ENCODE measurements at regions not wholly inside any gene's neighbourhood (a gene's known extent, or its start where the extent isn't known, plus 50 kb on each side); places are given as distances from the start of the nearest gene placed in this dataset.
"Not testable (repeated sequence)": the region's sequence is repeated elsewhere in the genome, so short reads cannot be mapped to it uniquely, and the experiment has no call there.

DNA sequence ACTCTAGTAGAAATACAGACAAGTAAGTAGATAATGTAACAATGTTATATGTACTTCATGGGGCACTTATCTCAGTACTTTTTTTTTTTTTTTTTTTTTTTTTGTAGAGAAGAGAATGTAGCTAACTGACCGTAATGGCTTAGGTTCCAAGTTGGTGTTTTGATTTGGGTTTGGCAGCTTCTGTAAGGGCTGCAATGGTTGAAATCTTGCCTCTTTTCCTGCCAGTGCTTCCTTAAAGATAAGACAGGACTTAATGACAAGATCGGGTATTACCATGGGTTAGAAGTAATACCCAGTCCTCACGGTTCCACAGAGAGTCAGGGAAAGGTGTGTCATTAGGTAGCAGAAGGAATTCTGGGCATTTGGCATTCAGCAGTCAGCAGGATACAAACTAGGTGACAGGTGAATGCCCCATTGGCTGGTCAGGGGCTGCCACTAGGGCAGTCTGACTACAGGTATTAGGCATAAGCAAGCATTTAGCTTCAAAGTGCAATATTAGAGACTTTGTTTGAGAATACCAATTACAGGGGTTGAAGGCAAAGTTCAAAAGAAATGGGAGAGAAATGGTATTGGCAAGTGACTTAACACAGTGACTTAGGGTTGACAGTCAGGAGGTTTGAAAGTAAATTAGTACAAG lies 189.4 kb upstream of the RND3 start:
- H3K9me3 Mint-ChIP-seq: no peaks in the 10 kb centered on the region
- no peak overlapping the region for H3K27ac Mint-ChIP-seq
- H3K4me1 Mint-ChIP-seq: no peaks in the 10 kb centered on the region
- ATAC-seq (replicated peaks): no peak
- no peaks in the 10 kb centered on the region for H3K27me3 Mint-ChIP-seq
- no peaks in the 10 kb centered on the region for H3K36me3 Mint-ChIP-seq (ENCODE audit: low read depth)
- no peak overlapping the region for H3K4me3 Mint-ChIP-seq

DNA sequence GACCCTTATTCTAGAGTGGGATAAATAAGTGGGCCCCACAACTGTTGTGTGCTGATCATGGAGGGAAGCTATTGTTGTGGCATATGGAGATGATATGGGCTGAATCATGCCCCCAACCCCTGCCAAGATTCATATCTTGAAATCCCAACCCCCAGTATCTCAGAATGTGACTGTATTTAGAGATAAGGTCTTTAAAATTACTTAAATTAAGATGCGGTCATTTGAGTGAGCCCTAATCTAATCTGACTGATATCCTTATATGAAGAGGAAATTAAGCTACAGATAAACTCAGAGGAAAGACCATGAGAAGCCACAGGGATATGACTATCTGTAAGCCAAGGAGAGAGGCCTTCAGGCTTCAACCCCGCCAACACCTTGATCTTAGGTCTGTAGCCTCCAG lies 188.3 kb upstream of the RND3 start:
- no peak for ATAC-seq (replicated peaks)
- no peaks in the 10 kb centered on the region for H3K36me3 Mint-ChIP-seq (ENCODE audit: low read depth)

DNA sequence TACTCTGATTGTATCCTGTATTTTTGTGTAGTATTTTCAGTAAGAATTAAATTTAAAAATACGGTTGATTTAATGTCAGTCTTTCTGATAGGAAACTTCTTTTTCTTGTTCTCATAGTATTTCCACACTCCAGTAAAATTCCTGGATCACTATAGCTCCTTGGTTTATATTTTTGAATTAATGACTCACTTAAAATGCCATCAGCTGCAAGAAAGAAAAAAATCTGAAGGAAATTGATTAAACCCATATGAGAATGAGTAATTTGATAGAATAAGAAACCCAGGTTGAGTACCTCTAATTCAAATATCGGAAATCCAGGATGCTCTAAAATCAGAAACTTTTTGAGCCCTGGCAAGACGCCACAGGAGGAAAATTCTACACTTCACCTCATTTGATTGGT lies 186.8 kb upstream of the RND3 start:
- Mint-ChIP-seq H3K9me3 (no peaks in the 10 kb centered on the region), H3K27me3 (no peaks in the 10 kb centered on the region), H3K4me3 (no peak overlapping the region), H3K4me1 (no peaks in the 10 kb centered on the region), H3K36me3 (ENCODE audit: low read depth) (no peaks in the 10 kb centered on the region), H3K27ac (no peak overlapping the region)
- no peak for ATAC-seq (replicated peaks)

More for the DNA sequence above, 188.3 kb upstream of the RND3 start:
- H3K4me3 Mint-ChIP-seq: no peak overlapping the region
- no peaks in the 10 kb centered on the region for H3K4me1 Mint-ChIP-seq
- H3K9me3 Mint-ChIP-seq: no peaks in the 10 kb centered on the region
- no peak overlapping the region for H3K27ac Mint-ChIP-seq
- H3K27me3 Mint-ChIP-seq: no peaks in the 10 kb centered on the region

DNA sequence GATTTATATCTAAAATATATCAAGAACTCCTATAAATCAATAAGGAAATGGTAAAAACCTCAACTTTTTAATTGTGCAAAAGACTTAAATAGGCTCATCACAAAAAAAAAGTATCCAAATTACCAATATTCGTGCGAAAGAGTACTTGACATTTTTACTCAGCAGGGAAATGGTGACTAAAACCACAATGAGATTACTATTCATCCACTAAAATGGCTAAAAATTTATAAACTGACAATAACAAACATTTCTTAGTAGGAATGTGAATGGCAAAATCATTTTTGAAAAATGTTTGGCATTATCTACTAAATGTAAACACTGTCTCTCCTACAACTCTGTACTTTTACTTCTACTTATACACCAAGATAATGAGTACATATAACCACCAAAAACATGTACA lies 184.8 kb upstream of the RND3 start:
- ATAC-seq (replicated peaks): no peak
- Mint-ChIP-seq H3K4me1 (no peaks in the 10 kb centered on the region), H3K4me3 (no peak overlapping the region), H3K9me3 (peaks cover 3% of the 10 kb centered on the region), H3K27ac (no peak overlapping the region), H3K36me3 (ENCODE audit: low read depth) (no peaks in the 10 kb centered on the region), H3K27me3 (no peaks in the 10 kb centered on the region)

DNA sequence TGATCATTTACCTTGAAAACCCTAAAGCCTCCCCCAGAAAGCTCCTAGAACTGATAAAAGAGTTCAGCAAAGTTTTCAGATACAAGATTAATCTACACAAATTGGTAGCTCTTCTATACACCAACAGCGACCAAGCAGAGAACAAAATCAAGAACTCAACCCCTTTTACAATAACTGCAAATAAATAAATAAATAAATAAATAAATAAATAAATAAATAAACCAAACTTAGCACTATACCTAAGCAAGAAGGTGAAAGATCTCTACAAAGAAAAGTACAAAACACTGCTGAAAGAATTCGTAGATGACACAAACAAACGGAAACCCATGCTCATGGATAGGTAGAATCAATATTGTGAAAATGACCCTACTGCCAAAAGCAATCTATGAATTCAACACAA lies 182.0 kb upstream of the RND3 start:
- Mint-ChIP-seq H3K27ac (no peak overlapping the region), H3K27me3 (no peaks in the 10 kb centered on the region), H3K4me3 (no peak overlapping the region), H3K36me3 (ENCODE audit: low read depth) (no peaks in the 10 kb centered on the region), H3K4me1 (no peaks in the 10 kb centered on the region), H3K9me3 (peaks cover 3% of the 10 kb centered on the region)
- ATAC-seq (replicated peaks): no peak

DNA sequence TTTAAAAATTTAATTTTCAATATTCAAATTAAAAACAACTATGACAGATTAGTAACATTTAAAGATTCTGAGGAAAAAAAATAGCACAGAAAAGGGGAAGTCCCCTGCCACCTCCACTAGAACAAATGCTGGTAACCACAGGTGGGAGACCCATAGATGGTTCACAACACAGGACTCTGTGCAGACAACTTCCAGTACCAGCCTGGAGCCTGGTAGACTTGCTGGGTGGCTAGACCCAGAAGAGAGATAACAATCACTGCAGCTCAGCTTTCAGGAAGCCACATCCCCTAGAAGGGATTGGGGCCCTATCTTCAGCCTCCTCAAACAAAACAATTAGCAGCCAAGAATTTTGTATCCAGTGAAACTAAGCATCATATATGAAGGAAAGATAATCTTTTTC lies 179.6 kb upstream of the RND3 start:
- ATAC-seq (replicated peaks); H3K36me3 Mint-ChIP-seq (ENCODE audit: low read depth); H3K27ac Mint-ChIP-seq; H3K4me1 Mint-ChIP-seq; H3K27me3 Mint-ChIP-seq; H3K4me3 Mint-ChIP-seq; H3K9me3 Mint-ChIP-seq: not testable (repeated sequence)

DNA sequence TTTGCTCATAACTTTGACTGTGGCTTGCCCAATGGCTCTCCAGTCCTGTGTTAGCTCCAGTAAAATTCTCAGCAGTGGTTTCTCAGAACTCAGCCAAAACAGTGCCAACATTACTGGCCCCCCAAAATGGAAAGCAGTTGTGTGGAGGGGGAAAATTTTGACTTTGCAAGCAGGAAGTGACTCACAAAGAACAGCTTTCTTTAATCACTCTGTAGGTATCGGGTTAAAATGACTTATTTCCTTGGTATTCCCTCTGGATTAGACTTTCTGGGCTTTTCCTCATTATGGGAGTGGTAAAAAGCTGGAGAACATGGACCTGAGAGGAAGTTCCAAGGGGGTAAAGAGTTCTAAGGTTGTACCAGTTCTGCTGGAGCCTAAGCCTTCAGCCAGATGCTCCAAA lies 175.7 kb upstream of the RND3 start:
- no peak for ATAC-seq (replicated peaks)
- Mint-ChIP-seq H3K27ac (no peak overlapping the region), H3K4me1 (no peaks in the 10 kb centered on the region), H3K27me3 (peaks cover 6% of the 10 kb centered on the region), H3K4me3 (no peak overlapping the region), H3K36me3 (ENCODE audit: low read depth) (no peaks in the 10 kb centered on the region), H3K9me3 (peaks cover 4% of the 10 kb centered on the region)

DNA sequence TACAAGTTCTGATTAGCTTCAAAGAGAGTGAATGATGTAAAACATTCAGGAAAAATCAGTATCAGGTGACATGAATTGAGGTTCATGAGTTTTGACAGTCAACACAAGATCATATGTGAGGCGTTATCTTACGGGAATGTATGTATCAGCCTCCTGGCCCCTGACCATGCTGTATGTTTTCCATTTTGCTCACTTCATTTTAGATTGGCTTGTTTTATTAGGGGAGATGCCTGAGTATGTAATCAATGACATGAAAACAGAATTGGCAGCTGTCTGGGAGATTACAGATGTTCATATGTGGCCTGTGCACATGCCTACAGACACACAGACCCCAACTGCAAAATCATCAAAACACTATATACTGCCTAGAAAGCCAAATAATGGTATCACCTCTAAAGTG lies 168.5 kb upstream of the RND3 start:
- Mint-ChIP-seq H3K36me3 (ENCODE audit: low read depth) (no peaks in the 10 kb centered on the region), H3K27me3 (peaks cover 4% of the 10 kb centered on the region), H3K4me1 (no peaks in the 10 kb centered on the region), H3K9me3 (peaks cover 4% of the 10 kb centered on the region), H3K4me3 (no peak overlapping the region), H3K27ac (no peak overlapping the region)
- no peak for ATAC-seq (replicated peaks)

DNA sequence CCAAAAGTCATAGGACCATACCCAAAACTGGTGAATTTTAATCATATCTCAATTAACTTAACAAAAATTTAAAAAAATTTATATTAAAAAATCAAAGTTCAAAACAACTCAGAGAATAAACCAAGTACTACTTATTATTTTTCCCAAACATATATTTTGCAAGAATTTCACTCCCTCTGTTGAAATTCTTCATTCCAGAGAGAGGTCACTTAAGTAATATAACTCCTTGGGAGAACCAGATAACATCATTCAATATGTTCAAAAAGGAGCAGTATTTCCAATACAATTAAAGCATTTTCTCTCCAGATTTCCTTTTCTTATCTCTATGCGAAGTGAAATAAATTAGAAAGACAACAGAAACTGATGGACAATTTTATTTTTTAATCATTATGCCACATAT lies 165.9 kb upstream of the RND3 start:
- Mint-ChIP-seq H3K4me3 (no peak overlapping the region), H3K9me3 (peaks cover 1% of the 10 kb centered on the region), H3K27me3 (peaks cover under 1% of the 10 kb centered on the region), H3K27ac (no peak overlapping the region), H3K36me3 (ENCODE audit: low read depth) (no peaks in the 10 kb centered on the region), H3K4me1 (no peaks in the 10 kb centered on the region)
- ATAC-seq (replicated peaks): no peak

DNA sequence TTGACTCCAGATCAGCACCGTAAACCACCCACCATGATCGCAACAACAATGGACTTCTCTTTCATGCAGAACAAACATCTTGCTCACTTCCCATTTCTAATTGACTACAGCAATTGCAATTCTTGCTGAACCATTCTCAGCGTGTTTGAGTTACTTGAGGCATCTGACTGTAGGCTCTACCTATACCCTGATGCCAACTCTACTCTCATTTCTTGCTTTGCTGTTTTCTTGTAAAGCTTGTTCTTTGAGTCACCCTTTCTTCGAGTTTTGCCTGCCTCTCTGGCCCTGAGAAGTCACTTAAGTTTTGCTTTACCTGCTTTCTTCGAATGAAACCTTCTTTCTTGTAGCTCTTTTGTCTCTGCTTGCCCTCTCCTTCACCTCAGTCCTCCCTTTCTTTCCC lies 160.5 kb upstream of the RND3 start:
- no peaks in the 10 kb centered on the region for H3K4me1 Mint-ChIP-seq
- ATAC-seq (replicated peaks): no peak
- H3K4me3 Mint-ChIP-seq: no peak overlapping the region
- no peak overlapping the region for H3K27ac Mint-ChIP-seq
- no peaks in the 10 kb centered on the region for H3K36me3 Mint-ChIP-seq (ENCODE audit: low read depth)
- no peaks in the 10 kb centered on the region for H3K9me3 Mint-ChIP-seq
- H3K27me3 Mint-ChIP-seq: no peaks in the 10 kb centered on the region

DNA sequence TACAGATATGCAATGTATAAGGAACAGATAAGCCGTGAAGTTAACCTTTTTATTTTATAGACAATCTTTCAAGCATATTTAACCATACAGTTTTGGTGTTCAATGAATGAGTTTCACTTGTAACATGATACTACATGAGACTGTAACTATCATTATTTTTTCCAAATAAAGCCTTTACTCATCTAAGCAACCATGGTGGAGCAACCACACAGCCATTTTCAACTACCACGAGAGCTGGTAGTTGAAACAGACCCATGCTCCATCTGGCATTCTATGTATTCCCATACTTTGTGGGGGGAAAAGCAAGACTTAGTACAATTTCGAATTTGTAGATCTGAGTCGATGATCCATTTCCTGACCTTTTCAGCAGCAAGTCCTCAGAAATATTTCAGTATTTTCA lies 159.3 kb upstream of the RND3 start:
- no peaks in the 10 kb centered on the region for H3K9me3 Mint-ChIP-seq
- H3K27me3 Mint-ChIP-seq: no peaks in the 10 kb centered on the region
- no peaks in the 10 kb centered on the region for H3K36me3 Mint-ChIP-seq (ENCODE audit: low read depth)
- H3K4me3 Mint-ChIP-seq: no peak overlapping the region
- ATAC-seq (replicated peaks): no peak
- H3K4me1 Mint-ChIP-seq: no peaks in the 10 kb centered on the region
- no peak overlapping the region for H3K27ac Mint-ChIP-seq

DNA sequence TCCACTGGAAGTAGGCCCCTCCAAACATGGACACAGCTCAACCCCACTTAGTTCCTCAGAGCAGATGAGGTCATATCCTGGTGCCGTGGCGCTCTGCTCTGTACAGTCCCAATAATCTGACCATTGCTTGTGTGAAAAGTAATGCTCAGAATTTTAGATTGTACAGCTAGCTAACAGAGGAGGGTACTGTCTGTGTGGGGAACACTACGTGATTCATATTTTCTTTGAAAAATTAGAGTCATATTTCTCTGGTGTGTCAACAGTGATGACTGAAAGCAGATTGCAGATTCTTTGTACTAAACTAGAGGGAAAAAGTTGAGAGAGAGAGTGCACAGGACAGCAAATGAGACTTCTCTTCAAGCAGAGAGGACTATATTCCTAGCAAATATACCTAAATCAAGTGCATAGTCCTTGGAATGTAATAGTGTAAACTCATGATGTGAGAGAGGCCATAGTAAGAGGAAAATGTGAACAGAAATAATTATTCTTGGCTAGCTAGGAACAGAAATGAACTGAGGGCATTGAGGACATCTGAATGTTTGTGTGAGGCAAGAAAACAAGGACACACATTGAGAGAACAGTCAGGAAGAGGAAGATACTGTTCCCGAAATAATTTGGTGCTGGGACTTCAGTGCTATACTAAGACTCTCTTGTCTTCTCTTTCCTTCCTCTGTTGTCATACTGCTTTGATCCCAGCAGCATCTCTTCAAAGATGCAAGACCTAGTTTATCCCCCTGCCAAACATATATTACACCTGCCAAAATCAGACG lies 157.0 kb upstream of the RND3 start:
- H3K36me3 Mint-ChIP-seq (ENCODE audit: low read depth): no peaks in the 10 kb centered on the region
- no peak overlapping the region for H3K27ac Mint-ChIP-seq
- no peaks in the 10 kb centered on the region for H3K4me1 Mint-ChIP-seq
- H3K9me3 Mint-ChIP-seq: no peaks in the 10 kb centered on the region
- H3K27me3 Mint-ChIP-seq: peaks cover 3% of the 10 kb centered on the region
- H3K4me3 Mint-ChIP-seq: no peak overlapping the region
- ATAC-seq (replicated peaks): no peak

DNA sequence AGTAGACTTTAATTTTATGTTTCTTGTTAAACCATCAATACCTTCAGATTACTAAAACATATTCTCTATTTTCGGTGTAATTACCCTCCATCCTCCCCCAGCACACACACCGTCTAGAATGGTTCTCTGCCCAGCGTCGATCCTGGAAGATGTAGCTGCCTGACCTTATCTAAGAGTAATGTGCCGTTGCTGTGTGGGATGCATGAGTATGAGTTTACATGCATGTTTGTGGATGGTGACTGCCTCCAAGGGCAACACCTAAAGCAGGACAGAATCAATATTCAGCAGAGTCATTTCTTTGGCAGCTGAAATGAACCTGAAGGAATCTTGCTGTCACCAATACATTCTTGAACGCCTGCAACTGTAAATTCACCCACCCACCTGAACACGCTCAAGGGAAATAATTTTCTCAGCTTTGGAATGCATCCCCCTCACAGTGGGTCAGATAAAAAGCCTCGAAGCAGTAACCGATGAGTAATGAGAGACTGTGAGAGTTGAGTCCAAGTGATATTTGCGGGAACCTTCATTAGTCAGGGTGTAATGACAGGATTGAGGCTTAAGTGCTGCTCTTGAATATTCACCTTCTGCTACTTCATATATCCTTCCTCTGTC lies 155.8 kb upstream of the RND3 start:
- peaks cover 3% of the 10 kb centered on the region for H3K27me3 Mint-ChIP-seq

DNA sequence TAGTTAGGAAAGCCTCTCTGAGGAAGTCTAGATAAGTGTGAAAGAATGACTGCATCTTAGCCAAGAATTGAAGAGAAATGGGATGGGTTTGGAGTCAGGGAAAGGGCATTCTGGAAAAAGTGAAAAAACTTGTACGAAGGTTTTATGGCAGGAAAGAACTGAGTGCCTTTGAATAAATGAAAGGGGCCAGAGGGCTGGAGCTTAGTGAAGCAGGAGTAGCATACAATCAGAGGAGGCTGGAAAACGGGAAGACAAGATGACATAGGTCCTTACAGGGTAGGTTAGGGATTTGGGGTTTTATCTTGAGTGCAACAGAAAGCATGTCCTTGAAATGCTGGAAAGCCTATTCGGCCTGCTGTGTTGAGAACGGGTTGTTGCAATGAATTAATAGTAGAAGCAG lies 152.6 kb upstream of the RND3 start:
- H3K27ac Mint-ChIP-seq: no peak overlapping the region
- H3K36me3 Mint-ChIP-seq (ENCODE audit: low read depth): no peaks in the 10 kb centered on the region
- ATAC-seq (replicated peaks): no peak
- no peaks in the 10 kb centered on the region for H3K4me1 Mint-ChIP-seq
- H3K9me3 Mint-ChIP-seq: no peaks in the 10 kb centered on the region
- H3K4me3 Mint-ChIP-seq: no peak overlapping the region
- peaks cover 3% of the 10 kb centered on the region for H3K27me3 Mint-ChIP-seq

More for the DNA sequence above, 155.8 kb upstream of the RND3 start:
- H3K9me3 Mint-ChIP-seq: no peaks in the 10 kb centered on the region
- ATAC-seq (replicated peaks): no peak
- H3K4me1 Mint-ChIP-seq: no peaks in the 10 kb centered on the region
- no peak overlapping the region for H3K27ac Mint-ChIP-seq
- no peaks in the 10 kb centered on the region for H3K36me3 Mint-ChIP-seq (ENCODE audit: low read depth)
- no peak overlapping the region for H3K4me3 Mint-ChIP-seq

DNA sequence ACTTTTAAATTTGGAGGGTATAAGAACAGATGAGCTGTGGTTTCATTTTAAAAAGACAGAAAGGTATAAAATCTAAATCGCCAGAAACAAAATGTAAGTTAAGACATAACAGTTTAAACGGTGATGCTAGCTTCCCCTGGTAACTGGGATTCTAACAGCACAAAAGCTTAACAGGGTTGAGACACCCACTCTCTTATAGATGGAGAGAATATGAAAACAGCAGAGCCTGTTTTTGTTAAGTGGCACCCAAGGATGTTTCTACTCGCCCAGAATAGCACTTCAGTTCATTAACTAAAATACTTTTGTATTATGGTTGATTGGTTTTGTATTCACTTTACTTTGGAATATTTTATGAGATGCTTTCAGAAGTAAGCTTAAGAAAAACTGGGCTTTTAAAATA lies 151.9 kb upstream of the RND3 start:
- Mint-ChIP-seq H3K27me3 (peaks cover 3% of the 10 kb centered on the region), H3K4me1 (no peaks in the 10 kb centered on the region), H3K27ac (no peak overlapping the region), H3K4me3 (no peak overlapping the region), H3K36me3 (ENCODE audit: low read depth) (no peaks in the 10 kb centered on the region), H3K9me3 (no peaks in the 10 kb centered on the region)
- no peak for ATAC-seq (replicated peaks)
